CD1c-positive myeloid dendritic cell (primary cell): ENCODE measurements at regions not wholly inside any gene's neighbourhood (a gene's known extent, or its start where the extent isn't known, plus 50 kb on each side); places are given as distances from the start of the nearest gene placed in this dataset.
"Not testable (repeated sequence)": the region's sequence is repeated elsewhere in the genome, so short reads cannot be mapped to it uniquely, and the experiment has no call there.

Experiments
- DNase-seq: peaks from one replicate; pipeline ENCODE4 v3.0.0-alpha.2; 2016; ENCODE audit errors: extremely low spot score

- DNase-seq: no peak
Observed at GRCh38 chr17:11182430-11182829, 58.6 kb upstream of the SHISA6 start.

GRCh38 chr17:11178581-11178980 is 62.4 kb upstream of the SHISA6 start:
- DNase-seq: no peak

- no peak for DNase-seq
Observed at GRCh38 chr17:11177340-11177739, 63.7 kb upstream of the SHISA6 start.

GRCh38 chr17:11176549-11176948 is 64.5 kb upstream of the SHISA6 start:
- no peak for DNase-seq

GRCh38 chr17:11170881-11171280 is 70.1 kb upstream of the SHISA6 start:
- DNase-seq: no peak

- no peak for DNase-seq
Observed at GRCh38 chr17:11151818-11152425, 89.1 kb upstream of the SHISA6 start.

- DNase-seq: not testable (repeated sequence)
Observed at GRCh38 chr17:11150906-11151511, 90.0 kb upstream of the SHISA6 start.

- DNase-seq: peak; percentile 5
Observed at GRCh38 chr17:11144358-11145233, 96.4 kb upstream of the SHISA6 start.

- no peak for DNase-seq
Observed at GRCh38 chr17:11142231-11142630, 98.8 kb upstream of the SHISA6 start.

- DNase-seq: no peak
Observed at GRCh38 chr17:11140501-11140900, 100.5 kb upstream of the SHISA6 start.

GRCh38 chr17:11140043-11140442 is 101.0 kb upstream of the SHISA6 start:
- DNase-seq: no peak

- no peak for DNase-seq
Observed at GRCh38 chr17:11138023-11138422, 103.0 kb upstream of the SHISA6 start.

- no peak for DNase-seq
Observed at GRCh38 chr17:11135819-11136218, 105.2 kb upstream of the SHISA6 start.

- DNase-seq: no peak
Observed at GRCh38 chr17:11130367-11130766, 110.6 kb upstream of the SHISA6 start.

GRCh38 chr17:11122908-11123307 is 118.1 kb upstream of the SHISA6 start:
- no peak for DNase-seq

- no peak for DNase-seq
Observed at GRCh38 chr17:11121341-11121985, 119.5 kb upstream of the SHISA6 start.

- DNase-seq: no peak
Observed at GRCh38 chr17:11109106-11109505, 131.9 kb upstream of the SHISA6 start.

- no peak for DNase-seq
Observed at GRCh38 chr17:11105141-11105540, 135.9 kb upstream of the SHISA6 start.

GRCh38 chr17:11097121-11097520 is 143.9 kb upstream of the SHISA6 start:
- no peak for DNase-seq

GRCh38 chr17:11094331-11094730 is 146.7 kb upstream of the SHISA6 start:
- DNase-seq: no peak

GRCh38 chr17:11086646-11087340 is 154.2 kb upstream of the SHISA6 start:
- no peak for DNase-seq

GRCh38 chr17:11082559-11082958 is 158.5 kb upstream of the SHISA6 start:
- no peak for DNase-seq
